ENCODE measurements at regions not wholly inside any gene's neighbourhood (a gene's known extent, or its start where the extent isn't known, plus 50 kb on each side); places are given as distances from the start of the nearest gene placed in this dataset.

DNA sequence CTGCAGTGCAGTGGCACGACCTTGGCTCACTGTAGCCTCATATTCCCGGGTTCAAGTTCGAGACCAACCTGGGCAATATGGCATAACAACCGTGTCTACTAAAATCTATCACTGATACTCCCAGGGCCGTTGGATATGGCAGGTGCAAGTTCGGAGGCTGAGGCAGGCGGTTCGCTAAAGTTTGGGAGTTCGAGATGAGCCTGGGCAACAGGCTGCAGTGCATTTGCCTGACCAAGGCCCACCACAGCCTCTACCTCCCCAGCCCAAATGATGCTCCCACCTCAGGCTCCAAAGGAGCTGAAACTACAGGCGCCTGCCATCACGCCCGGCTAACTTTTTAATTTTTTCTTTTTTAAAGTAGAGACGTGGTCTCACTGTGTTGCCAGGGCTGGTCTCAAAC, 177.1 kb upstream of the ALG10B start:
- no peak for DNase-seq (ENCODE audit: low spot score)

DNA sequence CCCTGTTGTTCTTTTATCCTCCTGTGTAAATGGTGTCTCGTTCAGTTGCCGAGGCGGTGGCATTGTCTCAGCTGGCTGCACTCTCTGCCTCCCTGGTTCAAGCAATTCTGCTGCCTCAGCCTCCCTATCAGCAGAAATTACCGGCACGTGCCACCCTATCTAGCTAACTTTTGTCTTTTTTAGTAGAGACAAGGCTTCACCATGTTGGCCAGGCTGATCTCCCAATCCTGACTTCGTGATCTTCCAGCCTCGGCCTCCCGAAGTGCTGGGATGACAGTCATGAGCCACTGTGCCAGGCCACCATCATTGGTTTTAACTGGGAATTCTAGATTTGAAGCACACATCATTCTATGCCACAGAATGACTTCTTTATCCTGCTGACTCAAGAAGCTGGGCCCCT, 175.3 kb upstream of the ALG10B start:
- DNase-seq (ENCODE audit: low spot score): peak; percentile 36

DNA sequence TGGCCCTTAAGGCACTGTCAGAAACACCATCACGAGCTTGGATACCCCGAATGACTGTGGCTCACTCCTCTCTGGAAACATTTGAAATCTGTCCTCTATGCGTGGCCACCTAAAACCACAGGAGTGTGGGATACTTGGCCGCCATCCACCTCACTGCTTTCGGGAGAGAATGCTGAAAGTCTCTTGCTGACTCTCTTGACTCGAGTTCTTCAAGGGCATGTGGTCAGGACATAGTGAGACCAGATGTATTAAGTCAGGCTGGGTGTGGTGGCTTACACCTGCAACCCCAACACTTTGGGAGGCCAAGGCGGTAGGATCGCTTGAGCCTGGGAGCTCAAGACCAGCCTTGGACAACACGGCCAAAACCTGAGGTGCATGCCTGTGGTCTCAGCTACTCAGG, 174.7 kb upstream of the ALG10B start:
- DNase-seq (ENCODE audit: low spot score): no peak

DNA sequence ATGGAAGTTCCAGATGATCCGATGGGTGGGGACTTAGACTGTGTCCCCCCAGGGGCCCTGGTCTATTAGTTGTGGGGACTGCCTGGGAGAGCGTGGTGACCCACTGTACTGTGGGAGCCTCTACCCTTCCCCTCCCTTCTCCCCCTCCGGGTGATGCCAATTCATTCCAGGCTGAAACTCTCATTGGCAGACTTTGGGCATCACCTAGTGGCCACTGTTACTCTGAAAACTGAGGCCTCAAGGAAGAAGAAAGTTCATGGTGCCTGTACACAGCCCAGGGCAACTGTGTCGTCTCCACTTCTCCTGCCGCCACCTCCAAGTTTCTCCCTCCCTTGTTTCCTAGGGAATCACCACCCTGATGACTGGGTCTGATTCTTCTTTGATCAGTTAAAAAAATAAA, 173.6 kb upstream of the ALG10B start:
- DNase-seq (ENCODE audit: low spot score): no peak

DNA sequence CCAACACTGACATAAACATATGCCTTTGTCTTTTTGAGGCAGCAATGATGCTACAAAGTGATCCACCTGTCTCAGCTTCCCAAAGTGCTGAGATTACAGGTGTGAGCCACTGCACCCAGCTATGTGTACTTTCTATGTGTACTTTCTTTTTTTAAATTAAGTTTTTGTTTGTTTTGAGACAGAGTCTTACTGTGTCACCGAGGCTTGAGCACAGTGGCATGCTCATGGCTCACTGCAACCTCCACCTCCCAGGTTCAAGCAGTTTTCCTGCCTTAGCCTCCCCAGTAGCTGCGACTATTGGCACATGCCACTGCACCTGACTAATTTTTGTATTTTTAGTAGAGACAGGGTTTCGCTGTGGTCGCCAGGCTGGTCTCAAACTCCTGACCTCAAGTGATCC, 172.5 kb upstream of the ALG10B start:
- no peak for DNase-seq (ENCODE audit: low spot score)

DNA sequence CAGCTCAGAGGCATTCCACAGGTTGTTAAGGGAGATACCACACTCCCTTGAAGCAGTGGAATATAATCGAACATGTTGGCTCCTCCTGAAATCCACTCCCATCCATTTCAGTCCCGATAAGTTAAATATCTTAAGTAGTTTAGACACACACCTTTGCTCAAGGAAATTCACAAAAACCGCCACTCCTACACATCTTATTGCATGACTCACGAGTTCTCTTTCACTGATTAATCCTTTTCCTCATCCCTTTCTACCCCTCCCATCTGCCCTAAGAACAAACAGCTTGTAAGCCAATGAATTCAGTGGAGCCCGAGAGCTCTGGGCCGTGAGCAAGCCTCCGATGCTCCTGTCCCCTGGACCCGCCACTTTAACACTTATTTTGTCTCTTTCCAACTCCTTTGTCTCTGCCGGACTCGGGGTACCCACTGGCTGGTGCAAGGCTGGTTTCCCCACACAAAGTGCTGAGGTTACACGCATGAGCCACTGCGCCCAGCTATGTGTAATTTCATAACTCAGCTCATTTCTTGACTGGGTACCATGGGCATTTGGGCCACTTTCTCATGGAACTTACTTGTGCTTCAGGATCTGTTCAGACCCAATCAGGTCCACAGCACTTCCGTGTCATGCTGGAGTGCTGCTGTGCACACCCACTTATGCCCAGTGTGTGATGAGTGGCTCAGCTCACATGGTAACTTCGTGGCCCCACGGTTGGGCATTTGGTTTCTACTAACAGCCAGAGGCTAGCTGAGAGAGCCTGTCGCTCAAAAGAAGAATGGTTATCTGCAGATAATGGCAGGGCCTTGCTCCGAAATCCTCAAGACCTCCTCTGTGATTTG, 171.8 kb upstream of the ALG10B start:
- DNase-seq (ENCODE audit: low spot score): no peak

DNA sequence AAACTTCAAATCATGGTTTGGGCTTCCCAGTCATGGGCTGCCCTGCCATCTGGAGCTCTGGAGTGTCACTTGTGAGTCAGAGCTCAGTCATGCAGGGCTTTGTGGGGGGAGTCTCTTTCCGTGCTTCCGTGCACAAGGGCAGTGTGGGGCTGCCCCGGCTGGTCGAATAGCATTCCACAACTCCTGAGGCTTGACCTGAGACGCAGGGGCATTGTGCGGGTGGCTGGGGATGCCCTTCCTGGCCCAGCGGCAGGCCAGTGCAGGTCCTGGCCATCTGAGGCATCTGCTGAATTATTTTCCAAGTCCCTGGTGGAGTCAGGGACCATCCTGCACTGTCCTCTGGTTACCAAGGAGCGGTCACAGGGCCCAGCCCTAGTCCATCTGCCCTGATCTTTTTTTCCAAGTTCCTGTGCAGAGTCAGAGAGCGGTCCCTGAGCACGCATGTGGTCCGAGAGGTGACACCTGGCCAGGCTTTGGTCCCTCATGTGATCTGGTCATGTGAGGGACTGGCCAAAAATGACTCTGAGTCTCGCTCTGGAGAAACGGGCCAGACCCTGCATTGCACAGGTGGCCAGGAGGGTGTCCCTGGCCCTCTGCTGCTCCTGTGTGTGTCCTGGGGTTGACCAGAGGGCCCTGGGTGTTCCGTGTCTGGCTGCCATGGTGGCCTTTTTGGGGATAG, 167.0 kb upstream of the ALG10B start:
- DNase-seq (ENCODE audit: low spot score): no peak

DNA sequence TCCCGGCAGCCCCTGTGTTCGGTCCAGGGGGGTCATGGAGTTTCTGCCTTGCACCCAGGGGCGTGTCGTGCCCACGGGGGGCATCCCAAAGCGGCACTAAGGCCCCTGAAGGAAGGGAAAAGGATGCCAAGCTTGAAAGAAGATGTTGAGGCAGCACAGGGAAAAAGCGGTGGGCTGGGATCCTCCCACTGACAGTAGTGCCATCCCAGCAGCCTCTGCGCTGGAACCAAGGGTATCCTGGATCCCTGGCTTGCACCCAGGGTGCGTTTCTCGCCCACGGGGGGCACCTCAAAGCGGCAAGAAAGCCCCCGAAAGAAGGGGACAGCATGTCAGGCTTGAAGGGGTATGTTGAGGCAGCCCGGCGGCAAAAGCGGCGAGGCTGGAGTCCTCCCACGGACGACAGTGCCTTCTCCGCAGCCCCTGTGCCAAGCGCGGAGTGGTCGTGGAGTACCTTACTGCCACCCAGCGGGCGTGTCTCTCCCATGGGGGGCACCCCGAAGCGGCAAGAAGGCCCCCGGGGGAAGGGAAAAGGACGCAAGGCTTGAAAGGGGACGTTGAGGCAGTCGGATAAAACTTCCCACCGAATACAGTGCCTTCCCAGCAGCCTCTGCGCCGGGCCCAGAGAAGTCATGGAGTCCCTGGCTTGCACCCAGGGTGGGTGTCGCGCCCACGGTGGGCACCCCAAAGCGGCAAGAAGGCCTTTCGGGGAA, 164.4 kb upstream of the ALG10B start:
- no peak for DNase-seq (ENCODE audit: low spot score)

DNA sequence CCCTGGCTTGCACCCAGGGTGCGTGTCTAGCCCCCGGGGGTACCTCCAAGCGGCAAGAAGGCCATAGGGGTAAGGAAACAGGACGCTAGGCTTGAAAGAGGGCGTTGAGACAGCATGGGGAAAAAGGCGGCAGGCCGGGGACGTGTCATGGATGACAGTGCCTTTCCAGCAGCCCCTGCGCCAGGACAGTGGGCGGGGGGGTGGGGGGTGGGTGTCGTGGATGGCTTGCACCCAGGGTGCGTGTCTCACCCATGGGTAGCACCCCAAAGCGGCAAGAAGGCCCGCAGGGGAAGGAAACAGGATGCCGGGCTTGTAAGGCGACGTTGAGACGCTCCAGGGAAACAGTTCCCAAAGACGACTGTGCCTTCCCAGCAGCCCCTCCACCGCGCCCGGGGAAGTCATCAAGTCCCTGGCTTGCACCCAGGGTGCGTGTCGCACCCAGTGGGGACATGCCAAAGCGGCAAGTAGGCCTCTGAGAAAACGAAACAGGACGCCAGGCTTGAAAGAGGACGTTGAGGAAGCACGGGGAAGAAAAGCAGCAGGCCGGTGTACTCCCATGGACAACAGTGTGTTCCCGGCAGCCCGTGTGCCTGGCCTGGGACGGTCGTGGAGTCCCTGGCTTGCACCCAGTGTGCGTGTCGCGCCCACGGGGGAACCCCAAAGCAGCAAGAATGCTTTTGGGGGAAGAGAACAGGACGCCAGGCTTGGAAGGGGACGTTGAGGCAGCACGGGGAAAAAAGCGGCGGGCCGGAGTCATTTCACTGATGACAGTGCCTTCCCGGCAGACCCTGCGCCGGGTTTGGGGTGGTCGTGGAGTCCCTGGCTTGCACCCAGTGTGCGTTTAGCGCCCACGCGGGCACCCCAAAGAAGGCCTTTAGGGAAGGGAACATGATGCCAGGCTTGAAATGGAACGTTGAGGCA, 163.5 kb upstream of the ALG10B start:
- DNase-seq (ENCODE audit: low spot score): no peak

DNA sequence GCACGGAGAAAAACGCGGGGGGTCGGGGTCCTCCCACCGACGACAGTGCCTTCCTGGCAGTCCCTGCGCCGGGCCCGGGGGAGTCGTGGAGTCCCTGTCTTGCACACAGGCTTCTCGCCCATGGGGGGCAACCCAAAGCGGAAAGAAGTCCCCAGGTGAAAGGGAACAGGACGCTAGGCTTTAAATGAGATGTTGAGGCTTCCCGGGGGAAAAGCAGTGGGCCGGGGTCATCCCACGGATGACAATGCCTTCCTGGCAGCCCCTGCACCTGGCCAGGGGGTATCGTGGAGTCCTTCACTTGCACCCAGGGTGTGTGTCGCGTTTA, 162.9 kb upstream of the ALG10B start:
- DNase-seq (ENCODE audit: low spot score): peak; percentile 39

DNA sequence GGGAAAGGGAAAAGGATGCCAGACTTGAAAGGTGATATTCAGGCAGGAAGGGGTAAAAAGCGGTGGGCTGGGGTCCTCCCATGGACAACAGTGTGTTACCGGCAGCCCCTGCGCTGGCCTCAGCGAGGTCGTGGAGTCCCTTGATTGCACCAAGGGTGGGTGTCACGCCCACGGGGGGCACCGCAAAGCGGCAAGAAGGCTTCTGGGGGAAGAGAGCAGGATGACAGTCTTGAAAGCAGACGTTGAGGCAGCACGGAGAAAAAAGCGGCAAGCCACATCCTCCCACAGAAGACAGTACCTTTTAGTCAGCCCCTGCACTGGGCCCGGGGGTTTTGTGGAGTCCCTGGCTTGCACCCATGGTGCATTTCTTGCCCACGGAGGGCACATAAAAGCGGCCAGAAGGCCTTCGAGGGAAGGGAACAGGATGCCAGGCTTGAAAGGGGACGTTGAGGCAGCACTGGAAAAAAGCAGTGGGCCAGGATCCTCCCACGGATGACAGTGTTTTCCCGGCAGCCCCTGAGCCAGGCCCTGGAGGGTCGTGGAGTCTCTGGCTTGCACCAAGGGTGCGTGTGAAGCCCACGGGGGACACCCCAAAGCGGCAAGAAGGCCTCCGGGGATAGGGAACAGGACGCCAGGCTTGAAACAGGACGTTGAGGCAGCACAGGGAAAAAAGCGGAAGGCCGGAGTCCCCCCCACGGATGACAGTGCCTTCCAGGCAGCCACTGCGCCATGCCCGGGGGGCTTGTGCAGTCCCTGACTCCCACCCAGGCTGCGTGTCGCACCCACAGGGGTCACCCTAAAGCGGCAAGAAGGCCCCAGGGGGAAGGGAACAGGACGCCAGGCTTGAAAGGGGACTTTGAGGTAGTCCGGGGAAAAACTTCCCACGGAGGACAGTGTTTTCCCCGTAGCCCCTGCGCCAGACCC, 162.2 kb upstream of the ALG10B start:
- DNase-seq (ENCODE audit: low spot score): no peak

DNA sequence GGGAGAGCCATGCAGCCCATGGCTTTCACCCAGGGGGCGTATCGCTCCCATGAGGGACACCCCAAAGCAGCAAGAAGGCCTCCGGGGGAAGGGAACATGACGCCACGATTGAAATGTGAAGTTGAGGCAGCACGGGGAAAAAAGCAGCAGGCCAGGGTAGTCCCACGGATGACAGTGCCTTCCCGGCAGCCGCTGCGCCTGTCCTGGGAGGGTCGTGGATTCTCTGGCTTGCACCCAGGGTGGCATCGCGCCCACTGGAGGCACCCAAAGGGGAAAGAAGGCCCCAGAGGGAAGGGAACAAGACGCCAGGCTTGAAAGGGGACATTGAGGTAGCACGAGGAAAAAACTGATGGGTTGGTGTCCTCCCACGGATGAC, 161.6 kb upstream of the ALG10B start:
- no peak for DNase-seq (ENCODE audit: low spot score)

DNA sequence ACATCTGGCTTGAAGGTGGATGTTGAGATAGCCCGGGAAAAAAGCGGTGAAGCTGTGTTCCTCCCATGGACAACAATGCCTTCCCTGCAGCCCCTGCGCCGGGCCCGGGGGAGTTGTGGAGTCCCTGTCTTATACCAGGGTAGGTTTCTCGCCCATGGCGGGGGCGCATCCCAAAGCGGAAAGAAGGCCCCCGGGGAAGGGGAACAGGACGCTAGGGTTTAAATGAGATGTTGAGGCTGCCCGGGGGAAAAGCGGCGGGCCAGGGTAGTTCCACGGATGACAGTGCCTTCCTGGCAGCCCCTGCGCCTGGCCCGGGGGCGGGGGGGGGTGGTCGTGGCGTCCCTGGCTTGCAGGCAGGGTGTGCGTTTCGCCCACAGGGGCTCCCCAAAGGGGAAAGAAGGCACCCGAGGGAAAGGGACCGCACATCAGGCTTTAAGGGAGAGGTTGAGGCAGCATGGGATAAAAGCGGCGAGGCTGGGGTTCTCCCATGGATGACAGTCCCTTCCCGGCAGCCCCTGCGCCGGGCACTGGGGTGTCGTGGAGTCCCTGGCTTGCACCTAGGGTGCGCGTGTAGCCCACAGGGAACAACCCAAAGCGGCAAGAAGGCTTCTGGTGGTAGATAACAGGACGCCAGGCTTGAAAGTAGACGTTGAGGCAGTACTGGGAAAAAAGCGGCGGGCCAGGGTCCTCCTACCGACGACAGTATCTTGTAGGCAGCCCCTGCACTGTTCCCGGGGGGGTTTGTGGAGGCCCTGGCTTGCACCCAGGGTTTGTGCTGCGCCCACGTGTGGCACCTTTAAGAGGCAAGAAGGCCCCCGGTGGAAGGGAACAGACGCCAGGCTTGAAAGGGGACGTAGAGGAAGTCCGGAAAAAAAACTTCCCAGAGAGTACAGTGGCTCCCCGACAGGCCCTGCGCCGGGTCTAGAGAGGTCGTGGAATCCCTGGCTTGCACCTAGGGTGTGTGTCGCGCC, 160.8 kb upstream of the ALG10B start:
- no peak for DNase-seq (ENCODE audit: low spot score)

DNA sequence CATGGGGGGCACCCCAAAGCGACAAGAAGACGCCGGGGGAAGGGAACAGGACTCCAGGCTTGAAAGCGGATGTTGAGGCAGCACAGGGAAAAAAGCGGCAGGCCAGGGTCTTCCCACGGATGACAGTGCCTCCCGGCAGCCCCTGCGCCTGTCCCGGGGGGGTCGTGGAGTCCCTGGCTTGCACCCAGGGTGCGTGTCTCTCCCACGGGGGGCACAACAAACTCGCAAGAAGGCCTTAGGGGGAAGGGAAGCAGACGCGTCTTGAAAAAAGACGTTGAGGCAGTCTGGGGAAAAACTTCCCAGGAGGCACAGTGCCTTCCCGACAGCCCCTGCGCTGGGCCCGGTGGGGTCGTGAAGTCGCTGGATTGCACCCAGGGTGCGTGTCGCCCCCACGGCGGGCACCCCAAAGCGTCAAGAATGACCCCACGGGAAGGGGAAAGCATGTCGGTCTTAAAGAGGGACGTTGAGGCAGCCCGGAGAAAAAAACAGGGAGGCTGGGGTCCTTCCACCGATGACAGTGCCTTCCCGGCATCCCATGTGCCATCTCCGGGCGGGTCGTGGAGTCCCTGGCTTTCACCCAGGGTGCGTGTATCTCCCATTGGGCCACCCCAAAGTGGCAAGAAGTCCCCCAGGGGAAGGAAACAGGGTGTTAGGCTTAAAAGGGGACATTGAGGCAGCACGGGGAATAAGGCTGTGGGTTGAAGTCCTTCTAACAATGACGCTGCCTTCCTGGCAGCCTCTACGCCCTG, 159.9 kb upstream of the ALG10B start:
- no peak for DNase-seq (ENCODE audit: low spot score)

DNA sequence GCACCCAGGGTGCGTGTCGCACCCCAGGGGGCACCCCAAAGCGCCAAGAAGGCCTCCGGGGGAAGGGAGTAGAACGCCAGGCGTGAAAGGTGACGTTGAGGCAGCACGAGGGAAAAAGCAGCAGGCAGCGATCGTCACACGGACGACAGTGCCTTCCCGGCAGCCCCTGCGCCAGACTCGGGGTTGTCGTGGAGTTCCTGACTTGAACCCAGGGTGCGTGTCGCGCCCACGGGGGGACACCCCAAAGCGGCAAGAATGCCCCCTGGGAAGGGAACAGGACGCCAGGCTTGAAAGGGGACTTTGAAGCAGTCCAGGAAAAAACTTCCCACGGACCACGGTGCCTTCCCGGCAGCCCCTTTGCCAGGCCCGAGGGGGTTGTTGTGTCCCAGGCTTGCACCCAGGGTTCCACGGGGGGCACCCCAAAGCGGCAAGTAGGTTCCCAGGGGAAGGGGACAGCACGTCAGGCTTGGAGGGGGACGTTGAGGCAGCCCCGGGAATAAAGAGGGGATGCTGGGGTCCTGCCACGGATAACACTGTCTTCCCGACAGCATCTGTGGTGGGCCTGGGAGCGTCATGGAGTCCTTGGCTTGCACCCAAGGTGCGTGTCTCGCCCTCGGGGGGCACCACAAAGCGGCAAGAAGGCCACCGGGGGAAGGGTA, 159.2 kb upstream of the ALG10B start:
- no peak for DNase-seq (ENCODE audit: low spot score)

DNA sequence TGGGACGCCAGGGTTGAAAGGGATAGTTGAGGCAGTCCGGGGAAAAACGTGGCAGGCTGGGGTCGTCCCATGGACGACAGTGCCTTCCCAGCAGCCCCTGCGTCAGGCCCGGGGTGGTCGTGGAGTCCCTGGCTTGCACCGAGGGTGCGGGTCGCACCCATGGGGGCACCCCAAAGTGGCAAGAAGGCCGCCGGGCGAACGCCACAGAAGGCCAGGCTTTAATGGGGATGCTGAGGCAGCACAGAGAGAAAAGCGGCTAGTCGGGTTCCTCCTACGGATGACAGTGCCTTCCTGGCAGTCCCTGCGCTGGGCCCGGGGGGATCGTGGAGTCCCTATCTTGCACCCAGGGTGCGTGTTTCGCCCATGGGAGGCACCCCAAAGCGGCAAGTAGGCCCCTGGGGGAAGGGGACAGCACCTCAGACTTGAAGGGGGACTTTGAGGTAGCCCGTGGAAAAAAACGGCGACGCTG, 158.6 kb upstream of the ALG10B start:
- DNase-seq (ENCODE audit: low spot score): no peak

DNA sequence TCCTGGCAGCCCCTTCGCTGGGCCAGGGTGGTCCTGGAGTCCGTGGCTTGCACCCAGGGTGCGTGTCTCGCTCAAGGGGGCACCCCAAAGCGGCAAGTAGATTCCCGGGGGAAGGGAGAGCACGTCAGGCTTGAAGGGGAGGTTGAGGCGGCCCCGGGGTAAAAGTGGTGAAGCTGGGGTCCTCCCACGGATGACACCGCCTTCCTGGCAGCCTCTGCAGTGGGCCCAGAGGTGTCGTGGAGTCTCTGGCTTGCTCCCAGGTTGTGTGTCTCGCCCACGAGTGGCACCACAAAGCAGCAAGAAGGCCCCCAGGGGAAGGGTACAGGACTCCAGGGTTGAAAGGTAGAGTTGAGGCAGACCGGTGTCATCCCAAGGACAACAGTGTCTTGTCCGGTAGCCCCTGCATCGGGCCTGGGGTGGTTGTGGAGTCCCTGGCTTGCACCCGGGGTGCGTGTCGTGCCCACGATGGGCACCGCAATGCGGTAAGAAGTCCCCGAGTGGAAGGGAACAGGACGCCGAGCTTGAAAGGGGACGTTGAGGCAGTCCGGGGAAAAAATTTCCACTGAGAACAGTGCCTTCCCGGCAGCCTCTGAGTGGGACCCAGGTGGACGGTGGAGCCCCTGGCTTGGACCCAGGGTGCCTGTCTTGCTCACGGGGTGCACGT, 158.0 kb upstream of the ALG10B start:
- DNase-seq (ENCODE audit: low spot score): no peak

DNA sequence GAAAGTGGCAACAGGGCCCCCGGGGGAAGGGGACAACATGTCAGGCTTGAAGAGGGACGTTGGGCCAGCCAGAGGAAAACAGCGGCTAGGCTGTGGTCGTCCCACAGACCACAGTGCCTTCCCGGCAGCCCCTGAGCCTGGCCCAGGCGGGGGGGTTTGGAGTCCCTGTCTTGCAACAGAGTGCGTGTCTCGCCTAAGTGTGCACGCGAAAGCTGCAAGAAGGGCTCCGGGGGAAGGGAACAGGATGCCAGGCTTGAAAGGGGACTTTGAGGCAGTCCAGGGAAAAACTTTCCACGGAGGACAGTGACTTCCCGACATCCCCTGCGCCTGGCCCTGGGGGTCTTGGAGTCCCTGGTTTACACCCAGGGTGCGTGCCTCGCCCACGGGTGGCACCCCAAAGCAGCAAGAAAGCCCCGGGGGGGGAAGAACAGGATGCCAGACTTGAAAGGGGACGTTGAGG, 157.5 kb upstream of the ALG10B start:
- DNase-seq (ENCODE audit: low spot score): no peak

All from ecto neural progenitor cell (in vitro differentiated cells).